Natural killer cell (primary cell): ENCODE measurements at regions not wholly inside any gene's neighbourhood (a gene's known extent, or its start where the extent isn't known, plus 50 kb on each side); places are given as distances from the start of the nearest gene placed in this dataset.

Source experiments
- ATAC-seq, 3 donors: fragments of 150-1000 bp in 2 of 3; fragments of 200-7000 bp in 1 of 3; cut with Tn5 transposase; 1 replicate in 1 of 3; 2 replicates in 2 of 3; pipeline ENCODE4 v1.10.0; 2021; ENCODE audit warnings: mild to moderate bottlenecking in 2 of 3, moderate library complexity in 2 of 3
- DNase-seq, 2 donors: peaks; one replicate each; pipeline versions ENCODE4 v3.0.0 to v3.0.0-alpha.2; 2013 to 2021; ENCODE audit warnings: mixed read lengths in 1 of 2
- H3K27ac ChIP-seq: one replicate; pipeline ENCODE4 v1.5.1; 2013; ENCODE audit warnings: mild to moderate bottlenecking, low read length
- H3K27me3 ChIP-seq: one replicate; pipeline ENCODE4 v1.6.1; 2013; ENCODE audit warnings: low read length; ENCODE audit not compliant: control insufficient read depth, insufficient read depth
- H3K36me3 ChIP-seq: one replicate; pipeline ENCODE4 v1.6.1; 2013; ENCODE audit warnings: low read length; ENCODE audit not compliant: control insufficient read depth, insufficient read depth
- H3K4me1 ChIP-seq: one replicate; pipeline ENCODE4 v1.6.1; 2013; ENCODE audit warnings: low read length; ENCODE audit not compliant: control insufficient read depth, insufficient read depth
- H3K4me3 ChIP-seq: one replicate; pipeline ENCODE4 v1.5.1; 2013; ENCODE audit warnings: low read length
- H3K9me3 ChIP-seq: one replicate; pipeline ENCODE4 v1.6.1; 2013; ENCODE audit warnings: low read length; ENCODE audit not compliant: control insufficient read depth, insufficient read depth
- H3K27ac Mint-ChIP-seq, 2 donors: one replicate each; pipeline ENCODE4 v1.8.0; 2022; ENCODE audit warnings: mild to moderate bottlenecking in 2 of 2, mixed read lengths in 2 of 2, moderate library complexity in 1 of 2
- H3K27me3 Mint-ChIP-seq, 2 donors: one replicate each; pipeline ENCODE4 v1.8.0; 2022; ENCODE audit warnings: low read depth in 2 of 2, mixed read lengths in 2 of 2
- H3K36me3 Mint-ChIP-seq: one replicate; pipeline ENCODE4 v1.8.0; 2022; ENCODE audit warnings: mixed read lengths
- H3K4me1 Mint-ChIP-seq, 2 donors: one replicate each; pipeline ENCODE4 v1.8.0; 2022; ENCODE audit warnings: mixed read lengths in 2 of 2
- H3K4me3 Mint-ChIP-seq: one replicate; pipeline ENCODE4 v1.8.0; 2022; ENCODE audit warnings: mild to moderate bottlenecking, moderate library complexity, mixed read lengths
- H3K9me3 Mint-ChIP-seq, 2 donors: one replicate each; pipeline ENCODE4 v1.8.0; 2022; ENCODE audit warnings: mixed read lengths in 2 of 2
- CTCF ChIP-seq: fragments of 200-600 bp; IDR thresholded peaks from one replicate; pipeline ENCODE4 v1.8.0; 2022; ENCODE audit warnings: antibody characterized with exemption
- WGBS: methylation state at CpG from one replicate; pipeline ENCODE4 v1.1.7; 2013; ENCODE audit warnings: missing lambda C conversion rate; ENCODE audit not compliant: insufficient coverage; 5-methylcytosine and 5-hydroxymethylcytosine counted together
- intact Hi-C: fragments of 100-400 bp; cut with micrococcal nuclease; formaldehyde crosslinking; loops from one replicate; pipeline ENCODE4 v1.14.2; 2022

GRCh38 chr9:82231411-82231810 lies 242.8 kb downstream of the SPATA31D1 start:
- H3K27ac Mint-ChIP-seq = no peak overlapping the region
- H3K4me3 Mint-ChIP-seq = no peak overlapping the region
- H3K36me3 ChIP-seq = no peaks in the 10 kb centered on the region
- H3K4me1 ChIP-seq = no peaks in the 10 kb centered on the region
- 95% methylated on average over 1 of the region's 2 CpGs for WGBS
- no peaks in the 10 kb centered on the region for H3K4me1 Mint-ChIP-seq
- no peaks in the 10 kb centered on the region for H3K27me3 Mint-ChIP-seq
- H3K9me3 ChIP-seq = peaks cover 18% of the 10 kb centered on the region
- peaks cover 18 to 21% of the 10 kb centered on the region in 2 donors for H3K9me3 Mint-ChIP-seq
- no peak overlapping the region for H3K4me3 ChIP-seq
- H3K36me3 Mint-ChIP-seq = peaks cover 5% of the 10 kb centered on the region
- no peak for TF ChIP-seq CTCF
- H3K27me3 ChIP-seq = no peaks in the 10 kb centered on the region
- DNase-seq = no peak
- H3K27ac ChIP-seq = no peak overlapping the region
- intact Hi-C loops = no loop called here
- no peak for ATAC-seq

GRCh38 chr9:82234160-82234943 lies 245.8 kb downstream of the SPATA31D1 start:
- H3K4me1 ChIP-seq = no peaks in the 10 kb centered on the region
- H3K4me3 ChIP-seq = no peak overlapping the region
- Mint-ChIP-seq H3K27me3 (no peaks in the 10 kb centered on the region), H3K4me1 (no peaks in the 10 kb centered on the region), H3K4me3 (no peak overlapping the region), H3K9me3 (peaks cover 14 to 15% of the 10 kb centered on the region in 2 donors), H3K27ac (no peak overlapping the region), H3K36me3 (peaks cover 5% of the 10 kb centered on the region)
- H3K9me3 ChIP-seq = peaks cover 18% of the 10 kb centered on the region
- no peak overlapping the region for H3K27ac ChIP-seq
- no peaks in the 10 kb centered on the region for H3K27me3 ChIP-seq
- 6% methylated on average over 4 of the region's 4 CpGs for WGBS
- no peaks in the 10 kb centered on the region for H3K36me3 ChIP-seq
- intact Hi-C loops = no loop called here
- ATAC-seq (no peak), DNase-seq (no peak)
- TF ChIP-seq CTCF = no peak

- no peak for TF ChIP-seq CTCF
- Mint-ChIP-seq H3K4me1 (no peaks in the 10 kb centered on the region), H3K27ac (no peak overlapping the region), H3K4me3 (no peak overlapping the region), H3K36me3 (peaks cover 8% of the 10 kb centered on the region), H3K9me3 (peaks cover 9 to 11% of the 10 kb centered on the region in 2 donors), H3K27me3 (no peaks in the 10 kb centered on the region)
- H3K4me3 ChIP-seq = no peak overlapping the region
- no peak for DNase-seq
- H3K27ac ChIP-seq = no peak overlapping the region
- no peak for ATAC-seq
- 72% methylated on average over 5 of the region's 5 CpGs for WGBS
- peaks cover 7% of the 10 kb centered on the region for H3K4me1 ChIP-seq
- H3K9me3 ChIP-seq = no peaks in the 10 kb centered on the region
- no peaks in the 10 kb centered on the region for H3K36me3 ChIP-seq
- no peaks in the 10 kb centered on the region for H3K27me3 ChIP-seq
- intact Hi-C loops = no loop called here
Observed at GRCh38 chr9:82242285-82242963, 253.9 kb downstream of the SPATA31D1 start.
